HG03280 (cell line): ENCODE measurements at regions not wholly inside any gene's neighbourhood (a gene's known extent, or its start where the extent isn't known, plus 50 kb on each side); places are given as distances from the start of the nearest gene placed in this dataset.
"Not testable (repeated sequence)": the region's sequence is repeated elsewhere in the genome, so short reads cannot be mapped to it uniquely, and the experiment has no call there.

ENCODE experiments used
- ATAC-seq: cut with Tn5 transposase; IDR thresholded peaks from one replicate; pipeline ENCODE4 v1.9.1; 2021; ENCODE audit warnings: mild to moderate bottlenecking, moderate library complexity; ENCODE audit not compliant: unreplicated experiment

DNA sequence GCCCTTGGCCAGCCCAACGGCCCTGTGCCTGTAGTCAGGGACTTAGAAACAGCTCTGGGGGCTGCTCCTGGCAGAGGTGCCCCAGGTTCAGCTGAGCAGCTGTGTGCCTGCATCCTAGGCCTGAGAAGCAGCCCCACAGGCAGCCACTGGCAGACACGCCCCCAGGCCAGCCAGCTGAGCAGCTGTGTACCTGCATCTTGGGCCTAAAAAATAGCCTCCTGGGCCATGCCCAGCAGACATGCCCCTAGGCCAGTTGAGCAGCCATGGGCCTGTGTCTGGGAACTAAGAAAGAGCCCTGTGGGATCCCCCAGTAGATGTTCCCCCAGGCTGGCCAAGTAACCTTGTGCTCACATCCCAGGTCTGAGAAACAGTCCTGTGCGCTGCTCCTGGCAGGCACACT is 64.0 kb downstream of the TBR1 start:
- no peak for ATAC-seq

DNA sequence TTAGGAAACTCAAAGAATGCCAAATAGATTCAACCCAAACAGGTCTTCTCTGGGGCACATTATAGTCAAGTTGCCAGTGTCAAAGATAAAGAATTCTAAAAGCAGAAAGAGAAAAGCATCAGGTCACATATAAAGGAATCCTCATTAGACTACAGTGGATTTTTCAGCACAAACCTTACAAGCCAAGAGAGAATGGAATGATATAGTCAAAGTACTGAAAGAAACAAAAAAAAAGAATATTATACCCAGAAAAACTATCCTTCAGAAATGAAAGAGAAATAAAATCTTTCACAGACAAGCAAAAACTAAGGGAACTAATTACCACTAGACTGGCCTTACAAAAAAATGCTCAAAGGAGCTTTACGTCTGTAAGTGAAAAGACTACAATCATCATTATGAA is 65.5 kb downstream of the TBR1 start:
- no peak for ATAC-seq

DNA sequence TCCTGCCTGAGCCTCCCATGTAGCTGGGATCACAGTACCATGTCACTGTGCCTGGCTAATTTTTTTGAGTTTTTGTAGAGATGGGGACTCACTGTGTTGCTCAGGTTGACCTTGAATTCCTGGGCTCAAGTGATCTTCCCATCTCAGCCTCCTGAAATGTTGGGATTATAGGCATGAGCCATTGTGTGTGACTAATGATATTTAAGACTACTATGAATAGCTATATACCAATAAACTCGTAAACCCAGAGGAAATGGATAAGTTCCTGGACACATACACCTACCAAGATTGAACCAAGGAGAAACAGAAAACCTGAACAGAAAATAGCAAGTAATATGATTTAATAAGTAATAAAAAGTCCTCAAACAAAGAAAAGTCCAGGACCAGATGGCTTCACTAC is 68.0 kb downstream of the TBR1 start:
- no peak for ATAC-seq

DNA sequence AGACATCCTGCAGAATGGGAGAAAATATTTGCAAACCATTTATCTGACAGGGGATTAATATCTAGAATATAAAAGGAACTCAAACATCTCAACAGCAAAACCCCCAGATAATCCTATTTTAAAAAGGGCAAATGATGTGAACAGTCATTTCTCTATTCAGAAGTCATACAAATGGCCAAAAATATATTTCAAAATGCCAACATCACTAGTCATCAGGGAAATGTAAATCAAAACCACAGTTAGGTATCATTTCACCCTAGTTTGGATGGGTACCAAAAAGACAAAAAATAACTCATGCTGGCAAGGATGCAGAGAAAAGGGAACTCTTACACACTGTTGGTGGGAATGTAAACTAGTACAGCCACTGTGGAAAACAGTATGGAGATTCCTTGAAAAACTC is 70.0 kb downstream of the TBR1 start:
- ATAC-seq, result no peak

DNA sequence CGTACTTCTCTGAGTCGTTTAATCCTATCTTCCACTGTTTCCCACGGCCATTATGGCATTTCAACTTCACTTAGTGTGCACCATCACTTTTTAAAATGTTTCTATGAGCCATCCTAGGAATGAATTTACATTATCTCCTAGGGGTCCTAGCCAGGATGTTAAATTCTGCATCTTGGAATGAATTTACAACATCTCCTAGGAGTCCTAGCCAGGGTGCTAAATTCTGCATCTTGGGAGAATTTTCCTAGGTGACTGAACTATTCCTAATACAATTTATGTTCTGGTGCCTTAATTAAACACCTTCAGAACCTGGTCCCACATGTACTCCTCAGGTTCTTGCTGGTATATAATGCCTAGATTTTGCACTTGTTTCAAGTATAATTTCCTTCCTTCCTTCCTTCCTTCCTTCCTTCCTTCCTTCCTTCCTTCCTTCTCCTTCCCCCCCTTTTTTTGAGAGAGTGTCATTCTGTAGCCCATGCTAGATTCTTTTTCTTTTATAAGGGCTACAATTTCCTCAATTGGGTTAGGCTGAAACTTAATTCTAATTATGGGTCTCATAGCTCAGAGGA is 72.1 kb downstream of the TBR1 start:
- no peak for ATAC-seq

DNA sequence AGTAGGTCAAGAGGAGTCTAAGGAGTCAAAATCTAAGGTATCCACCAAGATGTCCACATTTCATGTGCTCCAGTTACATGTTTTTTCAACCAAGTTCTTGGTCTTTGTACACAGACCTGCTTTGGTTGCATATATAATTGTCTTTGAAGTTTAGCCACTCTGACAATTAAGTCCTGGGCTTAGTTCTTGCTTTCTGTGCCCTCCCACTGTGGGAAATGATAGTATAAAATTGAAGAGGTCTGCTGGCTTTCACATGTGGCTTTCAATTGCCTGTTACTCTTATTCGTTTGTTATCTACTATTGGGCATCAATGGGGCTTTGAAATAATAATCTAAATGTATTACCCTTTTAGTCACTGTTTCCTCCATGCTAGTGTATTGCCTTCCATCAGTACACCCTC is 72.8 kb downstream of the TBR1 start:
- ATAC-seq, result no peak

DNA sequence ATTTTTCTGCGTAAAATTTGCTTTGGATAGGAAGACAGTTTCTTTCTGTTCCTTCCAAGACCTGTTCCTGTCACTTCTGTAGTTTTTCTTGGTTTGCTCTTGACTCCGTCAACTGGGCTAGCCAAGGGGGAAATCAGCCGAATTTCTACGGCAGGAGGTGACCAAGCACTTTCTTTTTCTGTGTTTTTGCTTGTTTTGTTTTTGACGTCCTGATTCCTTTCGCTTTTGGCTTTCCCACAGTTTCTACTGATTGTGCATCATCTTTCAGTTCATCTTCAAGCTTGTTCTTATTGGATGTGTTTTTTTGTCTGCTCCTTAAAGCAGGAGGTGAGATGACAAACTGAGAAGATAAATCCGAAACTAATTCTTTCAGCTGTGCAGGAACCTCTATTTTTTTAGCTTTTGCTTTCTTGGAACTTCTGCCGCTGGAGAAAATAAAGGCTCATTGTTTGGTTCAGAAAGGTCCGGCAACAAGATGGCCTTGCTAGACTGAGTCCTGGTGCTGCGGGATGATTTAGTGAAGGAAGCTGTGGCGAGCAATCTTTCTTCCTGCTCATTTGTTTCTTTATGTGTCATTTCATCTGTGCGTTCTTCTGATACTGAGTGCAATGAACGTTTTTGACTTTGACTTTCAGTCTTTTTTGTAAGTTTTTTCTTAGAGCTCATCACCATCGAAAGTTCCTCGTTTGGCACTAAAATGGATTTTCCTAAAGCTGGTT is 85.0 kb downstream of the TBR1 start:
- ATAC-seq, result peak; percentile 69

DNA sequence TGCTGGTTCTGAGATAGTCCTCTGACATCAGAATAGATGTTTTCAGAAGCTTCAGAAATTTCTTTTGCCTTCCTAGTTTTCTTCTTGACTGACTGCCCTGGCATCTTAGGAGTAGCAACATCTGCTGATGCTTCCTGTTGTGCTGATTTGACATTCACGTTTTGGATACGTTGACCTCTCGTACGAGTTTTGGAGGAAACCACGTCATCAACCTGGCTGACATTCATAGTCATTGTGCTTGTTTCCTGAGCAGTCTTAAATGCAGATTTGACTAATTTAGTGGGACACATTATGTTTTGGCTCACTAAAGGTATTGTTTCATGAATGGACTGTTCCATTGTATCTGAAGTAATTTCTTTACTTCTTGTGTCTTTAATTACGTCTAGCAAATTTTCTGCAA is 86.2 kb downstream of the TBR1 start:
- not testable (repeated sequence) for ATAC-seq

DNA sequence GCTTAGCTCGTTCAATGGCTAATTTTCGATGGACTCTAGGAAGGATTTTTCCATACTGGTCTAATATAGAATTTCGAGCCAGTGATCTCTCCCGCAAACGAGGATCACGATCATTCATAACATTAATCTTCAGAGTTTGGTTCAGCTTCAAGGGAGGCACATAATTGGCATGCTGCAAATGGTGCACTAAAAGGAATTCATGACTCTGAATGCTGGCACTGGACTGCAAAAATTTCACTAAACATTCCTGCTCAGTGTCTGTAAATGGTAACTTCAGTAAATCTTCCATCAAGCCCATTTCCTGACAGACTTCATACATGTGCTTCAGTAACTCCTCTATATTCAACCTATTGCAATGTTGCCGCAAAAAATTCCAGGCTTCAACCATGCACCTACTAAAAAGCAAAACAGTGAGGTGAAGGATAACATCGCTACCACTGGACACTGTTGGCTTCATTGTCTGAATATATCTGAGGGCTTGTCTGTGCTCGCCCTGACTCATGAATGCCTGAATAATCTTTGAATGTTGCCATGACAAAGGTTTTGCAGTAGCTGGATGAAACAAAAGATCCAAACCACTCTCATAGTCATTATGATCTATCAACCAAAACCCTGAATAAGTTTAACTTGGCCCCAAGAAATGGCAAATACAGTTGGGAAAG is 88.7 kb downstream of the TBR1 start:
- not testable (repeated sequence) for ATAC-seq

DNA sequence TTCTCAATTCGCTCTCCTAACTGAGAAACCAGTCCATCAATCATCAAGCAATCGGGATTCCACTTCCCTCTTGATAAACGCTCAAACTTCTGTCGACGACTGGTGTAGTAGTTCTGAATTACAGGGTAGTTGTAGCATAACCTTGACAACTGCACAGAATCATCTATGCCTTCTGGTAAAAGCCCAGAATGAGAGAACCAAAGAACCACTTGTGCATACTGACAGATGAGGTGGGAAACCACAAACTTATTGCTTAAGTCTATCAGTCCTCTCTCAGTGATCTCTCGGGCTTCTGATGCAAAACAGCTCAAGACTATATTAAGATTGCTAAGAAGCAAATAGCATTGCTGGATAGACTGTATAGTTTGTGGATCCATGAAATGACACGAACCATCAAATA is 89.4 kb downstream of the TBR1 start:
- ATAC-seq, result not testable (repeated sequence)

DNA sequence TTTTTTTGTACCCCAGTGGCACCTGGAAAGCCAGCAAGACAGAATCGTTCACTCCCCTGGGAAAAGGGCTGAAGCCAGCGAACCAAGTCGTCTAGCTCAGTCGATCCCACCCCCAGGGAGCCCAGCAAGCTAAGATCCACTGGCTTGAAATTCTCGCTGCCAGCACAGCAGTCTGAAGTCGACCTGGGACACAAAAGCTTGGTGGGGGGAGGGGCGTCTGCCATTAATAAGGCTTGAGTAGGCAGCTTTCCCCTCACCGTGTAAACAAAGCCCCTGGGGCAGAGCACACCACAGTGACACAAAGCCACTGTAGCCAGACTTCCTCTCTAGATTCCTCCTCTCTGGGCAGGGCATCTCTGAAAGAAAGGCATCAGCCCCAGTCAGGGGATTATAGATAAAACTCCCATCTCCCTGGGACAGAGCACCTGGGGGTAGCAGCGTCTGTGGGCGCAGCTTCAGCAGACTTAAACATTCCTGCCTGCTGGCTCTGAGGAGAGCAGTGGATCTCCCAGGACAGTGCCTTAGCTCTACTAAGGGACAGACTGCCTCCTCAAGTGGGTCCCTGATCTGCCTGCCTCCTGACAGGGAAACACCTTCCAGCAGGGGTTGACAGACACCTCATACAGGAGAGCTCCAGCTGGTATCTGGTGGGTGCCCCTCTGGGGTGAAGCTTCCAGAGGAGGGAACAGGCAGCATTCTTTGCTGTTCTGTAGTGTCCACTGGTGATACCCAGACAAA is 97.4 kb downstream of the TBR1 start:
- not testable (repeated sequence) for ATAC-seq

DNA sequence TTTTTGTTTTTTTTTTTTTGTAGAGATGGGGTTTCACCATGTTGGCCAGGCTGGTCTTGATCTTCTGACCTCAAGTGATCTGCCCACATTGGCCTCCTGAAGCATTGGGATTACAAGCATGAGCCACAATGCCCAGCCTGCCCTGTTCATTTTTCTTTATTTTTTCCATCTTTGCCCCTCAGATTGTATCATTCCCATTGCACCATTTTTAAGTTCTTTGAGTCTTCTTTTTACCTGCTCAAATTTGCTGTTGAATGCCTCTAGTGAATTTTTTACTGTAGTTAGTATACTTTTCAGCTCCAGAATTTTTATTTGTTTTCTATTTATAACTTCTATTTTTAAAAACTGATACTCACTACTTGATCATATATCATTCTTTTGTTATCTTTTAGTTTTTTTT is 101.4 kb upstream of the SLC4A10 start:
- ATAC-seq, result no peak

DNA sequence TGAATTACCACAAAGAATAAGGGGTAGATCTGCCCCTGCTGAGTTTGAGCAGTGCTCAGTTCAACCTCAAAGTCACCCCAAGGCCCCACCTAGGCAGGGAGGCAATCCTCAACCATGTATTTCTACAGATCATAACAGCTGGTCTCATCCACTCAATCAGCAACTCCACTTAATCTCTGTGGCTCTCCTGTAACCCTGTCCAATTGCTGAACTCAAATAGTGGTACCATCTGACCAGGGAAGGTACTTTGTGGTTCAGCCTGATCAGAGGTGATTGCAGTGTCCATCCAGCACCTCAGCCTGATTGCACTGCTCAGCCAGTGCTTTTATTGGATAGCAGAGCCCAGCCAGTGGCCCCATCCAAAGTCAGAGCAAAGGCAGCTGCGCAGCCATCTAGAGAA is 91.0 kb upstream of the SLC4A10 start:
- no peak for ATAC-seq

DNA sequence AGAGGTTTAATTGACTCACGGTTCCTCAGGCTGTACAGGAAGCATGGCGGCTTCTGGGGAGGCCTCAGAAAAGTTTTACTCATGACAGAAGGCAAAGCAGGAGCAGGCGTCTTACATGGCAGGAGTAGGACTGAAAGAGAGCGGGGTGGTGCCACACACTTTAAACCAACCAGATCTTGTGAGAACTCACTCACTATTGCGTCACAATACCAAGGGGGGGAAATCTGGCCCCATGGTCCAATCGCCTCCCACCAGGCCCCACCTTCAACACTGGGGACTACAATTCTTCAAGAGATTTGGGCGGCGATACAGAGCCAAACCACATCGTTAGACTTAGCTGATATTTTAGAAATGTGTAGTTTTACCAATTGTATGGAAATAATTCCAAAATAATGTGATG is 77.6 kb upstream of the SLC4A10 start:
- no peak for ATAC-seq

DNA sequence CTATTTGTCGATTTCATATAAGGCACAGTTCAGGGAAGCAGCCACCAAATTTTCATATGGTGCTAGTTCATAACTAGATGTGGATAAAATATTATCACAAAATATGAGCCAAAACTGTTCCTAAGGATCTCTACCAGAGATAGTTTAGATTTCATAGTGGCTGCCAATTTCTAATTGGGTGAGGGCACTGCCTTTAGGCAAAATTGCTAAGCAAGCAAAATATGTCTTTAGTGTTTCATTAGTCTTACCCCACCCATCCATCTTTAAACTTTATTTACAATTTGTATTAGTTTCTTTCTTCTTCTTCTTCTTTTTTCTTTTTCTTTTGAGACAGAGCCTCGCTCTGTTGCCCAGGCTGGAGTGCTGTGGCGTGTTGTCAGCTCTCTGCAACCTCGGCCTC is 77.1 kb upstream of the SLC4A10 start:
- ATAC-seq, result no peak

DNA sequence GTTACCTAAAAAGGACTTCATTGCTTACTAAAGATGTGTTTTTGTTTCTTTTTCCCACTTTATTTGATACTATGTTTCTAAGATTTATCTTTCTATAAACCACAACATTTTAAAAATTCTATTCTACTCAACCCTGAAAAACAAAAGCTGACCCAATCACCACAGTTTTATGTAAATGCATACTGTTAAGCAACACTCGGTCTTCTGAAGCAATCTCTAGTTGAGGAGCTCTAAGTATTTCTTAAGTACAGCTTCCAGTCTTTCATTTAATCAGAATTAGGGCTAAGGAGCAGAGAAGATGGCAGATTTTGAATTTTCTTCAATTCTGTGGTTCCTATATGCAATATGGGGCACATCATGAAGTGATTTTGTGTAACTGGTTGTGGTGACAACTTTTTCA is 72.2 kb upstream of the SLC4A10 start:
- no peak for ATAC-seq

DNA sequence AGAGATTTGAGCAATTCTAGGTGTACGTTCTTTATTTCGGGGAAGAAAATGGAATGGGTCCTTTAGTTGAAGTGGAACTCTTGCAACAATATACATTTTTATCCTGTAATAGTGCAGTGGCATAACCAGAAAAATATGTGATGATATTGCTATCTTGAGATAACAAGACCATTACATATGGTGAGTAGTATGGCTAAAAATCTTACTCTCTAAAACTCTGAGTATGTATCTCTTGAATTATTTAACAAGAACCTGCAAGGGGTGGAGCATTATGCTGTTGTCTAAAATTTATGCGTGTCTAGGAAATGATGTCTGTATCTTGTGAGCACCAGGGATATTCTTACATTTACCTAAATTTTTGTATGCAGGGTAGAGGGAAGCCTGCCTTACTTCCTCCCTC is 68.4 kb upstream of the SLC4A10 start:
- no peak for ATAC-seq

DNA sequence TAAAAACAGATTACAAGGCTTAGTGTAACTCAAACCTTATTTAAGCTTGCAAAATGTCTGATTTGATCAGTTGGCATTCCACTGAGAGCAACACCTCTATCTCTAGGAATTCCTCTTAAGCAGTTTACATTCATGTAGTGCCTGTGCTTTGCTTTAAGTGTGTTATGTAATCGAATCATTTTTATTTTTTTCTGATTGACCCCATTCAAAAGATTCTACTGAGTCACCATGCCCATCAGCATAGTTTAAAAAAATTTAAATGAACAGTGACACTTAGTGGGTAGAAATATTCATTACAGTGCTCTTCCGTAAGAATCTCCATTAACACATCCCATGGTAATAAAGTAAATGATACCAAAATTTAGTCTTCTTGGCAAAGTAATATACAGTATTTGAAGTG is 67.8 kb upstream of the SLC4A10 start:
- ATAC-seq, result no peak

DNA sequence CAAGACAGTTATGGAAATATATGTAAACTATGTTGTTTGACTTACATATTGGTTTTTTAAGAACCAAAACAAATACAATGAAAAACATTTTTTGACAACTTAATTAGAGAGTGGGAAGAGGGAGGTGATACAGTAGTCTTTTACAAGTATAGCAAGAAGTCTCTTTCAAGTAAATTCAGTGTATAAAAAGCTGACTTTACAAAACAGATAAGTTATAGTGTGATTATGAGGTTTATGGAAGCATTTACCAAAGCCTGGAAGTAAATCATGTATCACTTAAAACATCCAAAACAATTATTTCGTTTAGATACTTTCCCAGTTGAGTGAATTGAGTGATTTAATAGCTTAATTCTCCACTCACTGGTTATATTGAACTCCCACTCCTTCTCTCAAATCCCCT is 66.7 kb upstream of the SLC4A10 start:
- ATAC-seq, result no peak

DNA sequence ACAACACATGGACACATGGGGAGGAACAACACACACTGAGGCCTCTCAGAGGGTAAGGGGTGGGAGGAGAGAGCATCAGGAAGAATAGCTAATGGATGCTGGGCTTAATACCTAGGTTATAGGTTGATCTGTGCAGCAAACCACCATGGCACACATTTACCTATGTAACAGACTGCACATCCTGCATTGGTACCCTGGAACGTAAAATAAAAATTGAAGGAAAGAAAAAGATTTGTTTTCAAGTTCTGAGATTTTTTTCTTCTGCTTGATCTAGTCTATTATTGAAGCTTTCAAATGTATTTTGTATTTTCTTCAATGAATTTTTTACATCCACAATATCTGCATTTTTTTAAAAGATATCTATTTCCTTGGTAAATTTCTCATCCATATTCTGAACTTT is 59.3 kb upstream of the SLC4A10 start:
- ATAC-seq, result no peak

DNA sequence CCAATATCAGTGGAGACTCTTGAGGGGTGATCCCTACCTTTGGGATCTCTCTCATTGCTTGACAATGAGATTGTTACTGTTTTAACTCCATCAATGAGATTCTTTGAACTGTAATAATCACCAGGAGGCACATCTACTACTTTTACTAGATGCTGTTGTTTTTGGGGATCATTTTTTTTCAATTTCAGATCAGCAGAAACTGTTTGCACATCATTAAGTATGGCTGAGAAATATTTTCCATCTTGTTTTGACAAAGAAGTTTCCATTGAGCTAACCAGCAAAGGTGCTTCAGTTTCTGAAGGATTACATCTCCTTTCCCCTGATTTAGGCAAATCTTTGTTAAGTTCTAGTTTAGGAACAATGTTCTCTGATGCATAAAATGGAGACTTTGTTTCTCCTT is 54.8 kb upstream of the SLC4A10 start:
- ATAC-seq, result no peak
